Lower lobe of right lung (tissue), 2 donors: ENCODE measurements at regions not wholly inside any gene's neighbourhood (a gene's known extent, or its start where the extent isn't known, plus 50 kb on each side); places are given as distances from the start of the nearest gene placed in this dataset.
"Not testable (repeated sequence)": the region's sequence is repeated elsewhere in the genome, so short reads cannot be mapped to it uniquely, and the experiment has no call there.

Experiments used
- ATAC-seq, 2 donors: fragments of 200-7000 bp; cut with Tn5 transposase; one replicate each; pipeline ENCODE4 v1.9.1; 2020 to 2022; ENCODE audit warnings: mild to moderate bottlenecking in 2 of 2, moderate library complexity in 2 of 2
- DNase-seq: peaks from one replicate; pipeline ENCODE4 v3.0.0-alpha.2; 2020
- H3K27ac ChIP-seq: fragments of 200-600 bp; one replicate; pipeline ENCODE4 v1.8.0; 2022
- H3K27me3 ChIP-seq: fragments of 200-600 bp; one replicate; pipeline ENCODE4 v1.8.0; 2022; ENCODE audit warnings: low read depth
- H3K36me3 ChIP-seq: fragments of 200-600 bp; one replicate; pipeline ENCODE4 v1.8.0; 2022; ENCODE audit warnings: mild to moderate bottlenecking
- H3K4me1 ChIP-seq: fragments of 200-600 bp; one replicate; pipeline ENCODE4 v1.8.0; 2022
- H3K4me3 ChIP-seq: fragments of 200-600 bp; one replicate; pipeline ENCODE4 v1.8.0; 2022; ENCODE audit warnings: mild to moderate bottlenecking
- H3K9me3 ChIP-seq: fragments of 200-600 bp; one replicate; pipeline ENCODE4 v1.8.0; 2022
- intact Hi-C: fragments of 100-400 bp; cut with DNase I; formaldehyde crosslinking; loops from one replicate; pipeline ENCODE4 v1.11.0; 2022
- TF ChIP-seq, protein P1 (sequence below): fragments of 200-600 bp; IDR thresholded peaks from one replicate; pipeline ENCODE4 v1.8.0; 2022; ENCODE audit warnings: antibody characterized with exemption, mild to moderate bottlenecking
- donor health status: DM: no; HTN: yes; CAD: no; lungs with severe emphysema.

- H3K27ac ChIP-seq, result no peak overlapping the region
- ATAC-seq, result no peak
- H3K4me1 ChIP-seq, result no peaks in the 10 kb centered on the region
- TF ChIP-seq, protein P1, sequence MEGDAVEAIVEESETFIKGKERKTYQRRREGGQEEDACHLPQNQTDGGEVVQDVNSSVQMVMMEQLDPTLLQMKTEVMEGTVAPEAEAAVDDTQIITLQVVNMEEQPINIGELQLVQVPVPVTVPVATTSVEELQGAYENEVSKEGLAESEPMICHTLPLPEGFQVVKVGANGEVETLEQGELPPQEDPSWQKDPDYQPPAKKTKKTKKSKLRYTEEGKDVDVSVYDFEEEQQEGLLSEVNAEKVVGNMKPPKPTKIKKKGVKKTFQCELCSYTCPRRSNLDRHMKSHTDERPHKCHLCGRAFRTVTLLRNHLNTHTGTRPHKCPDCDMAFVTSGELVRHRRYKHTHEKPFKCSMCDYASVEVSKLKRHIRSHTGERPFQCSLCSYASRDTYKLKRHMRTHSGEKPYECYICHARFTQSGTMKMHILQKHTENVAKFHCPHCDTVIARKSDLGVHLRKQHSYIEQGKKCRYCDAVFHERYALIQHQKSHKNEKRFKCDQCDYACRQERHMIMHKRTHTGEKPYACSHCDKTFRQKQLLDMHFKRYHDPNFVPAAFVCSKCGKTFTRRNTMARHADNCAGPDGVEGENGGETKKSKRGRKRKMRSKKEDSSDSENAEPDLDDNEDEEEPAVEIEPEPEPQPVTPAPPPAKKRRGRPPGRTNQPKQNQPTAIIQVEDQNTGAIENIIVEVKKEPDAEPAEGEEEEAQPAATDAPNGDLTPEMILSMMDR, result no peak
- no peak for DNase-seq
- no peaks in the 10 kb centered on the region for H3K27me3 ChIP-seq
- intact Hi-C loops, result no loop called here
- H3K36me3 ChIP-seq, result no peaks in the 10 kb centered on the region
- no peaks in the 10 kb centered on the region for H3K9me3 ChIP-seq
- H3K4me3 ChIP-seq, result no peak overlapping the region
These were observed 101.4 kb downstream of the GPR65 start for GRCh38 chr14:88106377-88106776.

DNA sequence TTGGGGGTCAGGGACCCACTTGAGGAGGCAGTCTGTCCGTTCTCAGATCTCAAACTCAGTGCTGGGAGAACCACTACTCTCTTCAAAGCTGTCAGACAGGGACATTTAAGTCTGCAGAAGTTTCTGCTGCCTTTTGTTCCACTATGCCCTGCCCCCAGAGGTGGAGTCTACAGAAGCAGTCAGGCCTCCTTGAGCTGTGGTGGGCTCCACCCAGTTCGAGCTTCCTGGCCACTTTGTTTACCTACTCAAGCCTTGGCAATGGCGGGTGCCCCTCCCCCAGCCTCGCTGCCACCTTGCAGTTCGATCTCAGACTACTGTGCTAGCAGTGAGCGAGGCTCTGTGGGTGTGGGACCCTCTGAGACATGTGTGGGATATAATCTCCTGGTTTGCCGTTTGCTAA is 122.7 kb downstream of the GPR65 start:
- DNase-seq, H3K9me3 ChIP-seq, H3K36me3 ChIP-seq, H3K4me3 ChIP-seq, H3K27me3 ChIP-seq, H3K27ac ChIP-seq, intact Hi-C loops, H3K4me1 ChIP-seq, ATAC-seq: not testable (repeated sequence)

GRCh38 chr14:88128816-88129215 is 123.9 kb downstream of the GPR65 start:
- intact Hi-C loops, result no loop called here
- Histone ChIP-seq H3K4me3 (no peak overlapping the region), H3K4me1 (peaks cover 9% of the 10 kb centered on the region), H3K36me3 (no peaks in the 10 kb centered on the region), H3K27ac (peak overlapping the region; percentile 56), H3K27me3 (no peaks in the 10 kb centered on the region), H3K9me3 (no peaks in the 10 kb centered on the region)
- peak; percentile 65 for ATAC-seq
- DNase-seq, result peak; percentile 63
- TF ChIP-seq, protein P1, result no peak

GRCh38 chr14:88129306-88130056 is 124.5 kb downstream of the GPR65 start:
- ATAC-seq, result peak; percentile 82 to 88
- Histone ChIP-seq H3K36me3 (no peaks in the 10 kb centered on the region), H3K4me3 (no peak overlapping the region), H3K4me1 (peaks cover 9% of the 10 kb centered on the region), H3K27me3 (no peaks in the 10 kb centered on the region), H3K9me3 (no peaks in the 10 kb centered on the region), H3K27ac (peak overlapping the region; percentile 56)
- intact Hi-C loops, result no loop called here
- TF ChIP-seq, protein P1, result no peak
- no peak for DNase-seq

GRCh38 chr14:88130057-88130432 is 125.1 kb downstream of the GPR65 start:
- no peaks in the 10 kb centered on the region for H3K9me3 ChIP-seq
- no peak overlapping the region for H3K4me3 ChIP-seq
- peak overlapping the region; percentile 56 for H3K27ac ChIP-seq
- H3K36me3 ChIP-seq, result no peaks in the 10 kb centered on the region
- TF ChIP-seq, protein P1, result no peak
- H3K27me3 ChIP-seq, result no peaks in the 10 kb centered on the region
- ATAC-seq (peak; percentile 56 to 64), DNase-seq (no peak)
- intact Hi-C loops, result no loop called here
- H3K4me1 ChIP-seq, result peaks cover 9% of the 10 kb centered on the region
